ENCODE measurements at regions not wholly inside any gene's neighbourhood (a gene's known extent, or its start where the extent isn't known, plus 50 kb on each side); places are given as distances from the start of the nearest gene placed in this dataset.

DNA sequence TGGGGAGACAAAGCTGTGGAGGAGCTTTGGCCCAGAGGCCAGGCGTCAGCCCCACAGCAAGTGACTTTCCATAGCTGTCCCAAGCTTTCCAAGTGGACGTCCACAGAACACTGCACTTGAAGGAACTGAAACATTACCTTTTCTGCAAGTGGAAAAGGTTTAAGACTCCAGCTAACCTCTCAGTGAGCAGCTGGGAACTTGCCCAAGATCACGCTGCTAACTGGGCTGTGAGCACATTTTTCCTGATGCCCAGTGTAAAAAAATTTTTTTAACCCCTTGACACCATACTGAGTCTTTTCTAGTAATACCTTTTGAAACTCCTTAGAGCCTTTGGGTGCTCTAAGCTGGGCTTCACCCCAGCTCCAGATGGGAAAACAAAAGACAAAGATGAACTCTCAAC, 256.7 kb downstream of the HAUS1 start:
- H3K4me3 ChIP-seq, result no peak overlapping the region
- no peak for TF ChIP-seq JUN (IDR thresholded peaks at IDR 0.05)
- TF ChIP-seq, protein P1, sequence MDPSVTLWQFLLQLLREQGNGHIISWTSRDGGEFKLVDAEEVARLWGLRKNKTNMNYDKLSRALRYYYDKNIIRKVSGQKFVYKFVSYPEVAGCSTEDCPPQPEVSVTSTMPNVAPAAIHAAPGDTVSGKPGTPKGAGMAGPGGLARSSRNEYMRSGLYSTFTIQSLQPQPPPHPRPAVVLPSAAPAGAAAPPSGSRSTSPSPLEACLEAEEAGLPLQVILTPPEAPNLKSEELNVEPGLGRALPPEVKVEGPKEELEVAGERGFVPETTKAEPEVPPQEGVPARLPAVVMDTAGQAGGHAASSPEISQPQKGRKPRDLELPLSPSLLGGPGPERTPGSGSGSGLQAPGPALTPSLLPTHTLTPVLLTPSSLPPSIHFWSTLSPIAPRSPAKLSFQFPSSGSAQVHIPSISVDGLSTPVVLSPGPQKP (IDR thresholded peaks at IDR 0.05; ENCODE audit: low read depth, low read length), result no peak
- TF ChIP-seq CHD4 (IDR thresholded peaks at IDR 0.05; ENCODE audit: borderline replicate concordance), result no peak
- no peak for TF ChIP-seq ESRRA (IDR thresholded peaks at IDR 0.05; ENCODE audit: borderline replicate concordance, low read length)
- TF ChIP-seq HDAC2 (IDR thresholded peaks at IDR 0.05), result no peak
- no peak for TF ChIP-seq MAZ (IDR thresholded peaks at IDR 0.05; ENCODE audit: borderline replicate concordance, low read depth, low read length)
- no peak for TF ChIP-seq CBX2 (IDR thresholded peaks at IDR 0.05; ENCODE audit: borderline replicate concordance, low read depth)
- TF ChIP-seq, protein P2, sequence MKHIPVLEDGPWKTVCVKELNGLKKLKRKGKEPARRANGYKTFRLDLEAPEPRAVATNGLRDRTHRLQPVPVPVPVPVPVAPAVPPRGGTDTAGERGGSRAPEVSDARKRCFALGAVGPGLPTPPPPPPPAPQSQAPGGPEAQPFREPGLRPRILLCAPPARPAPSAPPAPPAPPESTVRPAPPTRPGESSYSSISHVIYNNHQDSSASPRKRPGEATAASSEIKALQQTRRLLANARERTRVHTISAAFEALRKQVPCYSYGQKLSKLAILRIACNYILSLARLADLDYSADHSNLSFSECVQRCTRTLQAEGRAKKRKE (CRISPR knock-in tag; IDR thresholded peaks at IDR 0.05; ENCODE audit: low read depth), result no peak
- no peak for TF ChIP-seq BHLHE40 (IDR thresholded peaks at IDR 0.05; ENCODE audit: low read depth, low read length)
- TF ChIP-seq, protein P3, sequence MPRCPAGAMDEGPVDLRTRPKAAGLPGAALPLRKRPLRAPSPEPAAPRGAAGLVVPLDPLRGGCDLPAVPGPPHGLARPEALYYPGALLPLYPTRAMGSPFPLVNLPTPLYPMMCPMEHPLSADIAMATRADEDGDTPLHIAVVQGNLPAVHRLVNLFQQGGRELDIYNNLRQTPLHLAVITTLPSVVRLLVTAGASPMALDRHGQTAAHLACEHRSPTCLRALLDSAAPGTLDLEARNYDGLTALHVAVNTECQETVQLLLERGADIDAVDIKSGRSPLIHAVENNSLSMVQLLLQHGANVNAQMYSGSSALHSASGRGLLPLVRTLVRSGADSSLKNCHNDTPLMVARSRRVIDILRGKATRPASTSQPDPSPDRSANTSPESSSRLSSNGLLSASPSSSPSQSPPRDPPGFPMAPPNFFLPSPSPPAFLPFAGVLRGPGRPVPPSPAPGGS (IDR thresholded peaks at IDR 0.05), result no peak
- no peak for TF ChIP-seq ZFP36 (IDR thresholded peaks at IDR 0.05; ENCODE audit: borderline replicate concordance, partially characterized antibody)
- no peak for TF ChIP-seq E2F6 (IDR thresholded peaks at IDR 0.05; ENCODE audit: borderline replicate concordance, low read depth)
- TF ChIP-seq ZC3H11A (IDR thresholded peaks at IDR 0.05), result no peak
- no peak for TF ChIP-seq ZNF302 (CRISPR knock-in tag; IDR thresholded peaks at IDR 0.05)
- TF ChIP-seq HOXB5 (CRISPR knock-in tag; IDR thresholded peaks at IDR 0.05), result no peak
- no peak for TF ChIP-seq HEYL (CRISPR knock-in tag; IDR thresholded peaks at IDR 0.05)
- TF ChIP-seq POLR2A (IDR thresholded peaks at IDR 0.05; ENCODE audit: low read length), result no peak
- FAIRE-seq, result no peak
- no peaks in the 10 kb centered on the region for H3K4me1 ChIP-seq
- no peak overlapping the region for H3K27ac ChIP-seq
- ChIA-PET POLR2A (no interaction called here), CTCF (interaction anchor here (1.6 kb wide), 1 partner anchor 10 kb away, joined by 3 read pairs; no protein-coding TSS in a partner anchor)
- no peak for ATAC-seq
- DNase-seq (ENCODE audit: low read depth in 1 of 2, low spot score in 1 of 2), result no peak
- WGBS (ENCODE audit: missing lambda C conversion rate), result 16% methylated on average over 3 of the region's 3 CpGs
- H3K9me3 ChIP-seq, result no peaks in the 10 kb centered on the region
- H3K4me2 ChIP-seq, result no peak overlapping the region

- FAIRE-seq (no peak), ATAC-seq (no peak), DNase-seq (ENCODE audit: low read depth in 1 of 2, low spot score in 1 of 2) (no peak)
- no peaks in the 10 kb centered on the region for H3K4me1 ChIP-seq
- H3K4me3 ChIP-seq, result no peak overlapping the region
- TF ChIP-seq JUN (IDR thresholded peaks at IDR 0.05) (no peak), HES2 (IDR thresholded peaks at IDR 0.05) (no peak), NFE2L2 (conservative IDR thresholded peaks at IDR 0.05; ENCODE audit: low read length) (no peak), FOXS1 (CRISPR knock-in tag; IDR thresholded peaks at IDR 0.05) (no peak), RNF2 (IDR thresholded peaks at IDR 0.05; ENCODE audit: borderline replicate concordance, low read depth) (no peak), KDM5A (IDR thresholded peaks at IDR 0.05) (no peak), HDAC2 (IDR thresholded peaks at IDR 0.05) (no peak), GATA3 (IDR thresholded peaks at IDR 0.05; ENCODE audit: borderline replicate concordance) (no peak), RARB (CRISPR knock-in tag; IDR thresholded peaks at IDR 0.05) (no peak), CBX2 (IDR thresholded peaks at IDR 0.05; ENCODE audit: borderline replicate concordance, low read depth) (no peak), PHF8 (IDR thresholded peaks at IDR 0.05; ENCODE audit: borderline replicate concordance, low read depth) (no peak), EP300 (IDR thresholded peaks at IDR 0.05) (no peak)
- TF ChIP-seq, protein P2 (CRISPR knock-in tag; IDR thresholded peaks at IDR 0.05; ENCODE audit: low read depth), result no peak
- TF ChIP-seq, protein P1 (IDR thresholded peaks at IDR 0.05; ENCODE audit: low read depth, low read length), result no peak
- TF ChIP-seq, protein P3 (IDR thresholded peaks at IDR 0.05), result no peak
- 55% methylated on average over 4 of the region's 4 CpGs for WGBS (ENCODE audit: missing lambda C conversion rate)
- CTCF ChIA-PET, result interaction anchor here (1.6 kb wide), 1 partner anchor 12 kb away, joined by 3 read pairs; no protein-coding TSS in a partner anchor
- H3K9me3 ChIP-seq, result no peaks in the 10 kb centered on the region
- no peak overlapping the region for H3K27ac ChIP-seq
- POLR2A ChIA-PET, result no interaction called here
- H3K4me2 ChIP-seq, result no peak overlapping the region
These were observed 258.3 kb downstream of the HAUS1 start for GRCh38 chr18:46362533-46362932.

Data from A549 (cell line).